Kidney capillary endothelial cell (primary cell): ENCODE measurements at regions not wholly inside any gene's neighbourhood (a gene's known extent, or its start where the extent isn't known, plus 50 kb on each side); places are given as distances from the start of the nearest gene placed in this dataset.
"Not testable (repeated sequence)": the region's sequence is repeated elsewhere in the genome, so short reads cannot be mapped to it uniquely, and the experiment has no call there.

Experiments used
- DNase-seq: peaks from one replicate; pipeline ENCODE4 v3.0.0-alpha.2; 2018; ENCODE audit warnings: low spot score

- no peak for DNase-seq
These were observed 211.4 kb upstream of the PKN2 start for GRCh38 chr1:88472714-88473113.

DNA sequence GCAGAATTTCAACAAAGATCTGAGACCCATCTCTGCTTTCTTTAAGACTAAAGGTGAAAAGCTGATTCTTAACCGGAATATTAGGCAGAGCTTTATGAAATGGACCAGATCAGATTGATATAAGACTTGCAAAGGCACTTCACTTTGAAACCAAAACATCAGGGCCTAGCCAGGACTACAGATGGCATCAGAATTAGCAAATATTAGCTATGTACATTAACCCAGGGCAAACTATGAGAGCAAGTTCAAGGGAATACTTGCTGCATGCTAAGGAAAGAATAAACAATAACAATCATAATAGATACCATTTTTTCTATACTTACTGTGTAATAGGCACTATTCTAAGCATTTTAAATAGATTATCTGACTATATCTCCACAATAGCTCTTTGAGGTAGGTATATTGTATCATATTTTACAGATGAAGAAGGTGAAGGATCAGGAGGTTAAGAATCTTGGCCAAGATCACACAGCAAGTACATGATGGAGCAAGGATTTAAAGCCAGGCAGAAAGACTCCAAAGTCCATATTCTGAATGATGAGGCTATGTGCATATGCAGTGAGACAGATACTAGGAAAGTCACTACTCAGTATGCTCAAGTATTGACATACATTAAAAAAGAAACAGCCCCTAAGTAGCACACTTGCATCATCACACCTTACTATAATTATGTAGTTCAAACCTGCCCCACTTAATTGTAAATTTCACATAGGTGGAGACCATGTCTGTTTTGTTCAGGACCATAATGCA, 209.3 kb upstream of the PKN2 start:
- DNase-seq = no peak

GRCh38 chr1:88484881-88485280, 199.2 kb upstream of the PKN2 start:
- no peak for DNase-seq

DNA sequence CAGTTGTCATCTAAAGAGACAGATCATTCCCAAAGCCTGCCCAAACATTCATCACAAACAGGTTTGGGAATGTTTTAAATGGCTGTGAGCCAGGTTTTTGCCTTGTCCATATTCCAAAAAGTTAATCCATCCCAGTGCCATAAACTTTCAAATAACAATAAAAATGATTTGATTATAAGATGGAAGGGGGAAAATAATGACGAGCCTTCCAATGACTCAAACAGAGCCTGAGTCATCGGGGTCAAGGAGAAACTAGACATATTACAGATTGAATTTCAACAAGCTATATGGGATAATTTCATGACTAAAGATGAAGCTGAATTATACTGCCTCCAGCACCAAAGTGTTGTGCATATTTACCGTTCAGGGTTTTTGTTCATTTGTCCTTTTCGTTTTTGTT, 195.8 kb upstream of the PKN2 start:
- DNase-seq = no peak

- no peak for DNase-seq
These were observed 193.4 kb upstream of the PKN2 start for GRCh38 chr1:88490676-88491075.

DNA sequence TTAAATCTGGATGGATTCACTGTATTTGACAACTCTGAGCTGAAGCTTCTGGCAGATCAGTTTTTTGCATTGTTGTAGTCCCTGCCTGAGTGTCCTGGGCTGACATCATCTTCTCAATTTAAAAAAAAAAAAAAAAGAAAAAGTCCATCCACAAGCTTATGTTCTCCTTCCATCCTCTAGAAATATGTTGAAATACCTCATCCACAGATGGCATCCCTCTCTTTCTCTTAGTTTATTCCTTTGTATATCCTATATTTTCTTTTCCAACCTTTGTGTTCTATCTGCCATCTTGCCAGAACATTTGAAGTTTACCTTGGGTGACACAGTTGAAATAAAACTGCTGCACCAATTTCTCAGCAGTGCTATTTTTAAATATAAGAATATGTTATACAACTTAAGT, 184.4 kb upstream of the PKN2 start:
- no peak for DNase-seq

DNA sequence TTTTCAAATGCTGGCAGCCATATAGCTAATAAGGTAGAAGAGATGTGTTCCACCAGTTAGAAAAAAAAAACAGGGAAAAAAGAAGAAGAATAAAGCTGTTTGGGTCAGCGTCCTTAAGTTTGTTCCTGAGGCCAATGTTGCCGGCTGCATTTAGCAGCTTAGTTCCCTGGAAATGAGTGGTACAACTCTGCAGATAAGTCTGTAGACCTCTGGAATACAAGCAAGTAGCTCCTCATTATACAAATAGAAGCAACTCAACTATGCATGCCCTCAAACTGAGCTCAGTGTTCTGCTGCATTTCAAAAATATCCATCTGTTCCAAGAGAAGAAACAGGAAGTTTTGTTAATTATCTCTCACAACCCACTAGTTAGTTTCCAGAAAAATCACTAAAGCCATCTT, 181.2 kb upstream of the PKN2 start:
- DNase-seq = no peak

DNA sequence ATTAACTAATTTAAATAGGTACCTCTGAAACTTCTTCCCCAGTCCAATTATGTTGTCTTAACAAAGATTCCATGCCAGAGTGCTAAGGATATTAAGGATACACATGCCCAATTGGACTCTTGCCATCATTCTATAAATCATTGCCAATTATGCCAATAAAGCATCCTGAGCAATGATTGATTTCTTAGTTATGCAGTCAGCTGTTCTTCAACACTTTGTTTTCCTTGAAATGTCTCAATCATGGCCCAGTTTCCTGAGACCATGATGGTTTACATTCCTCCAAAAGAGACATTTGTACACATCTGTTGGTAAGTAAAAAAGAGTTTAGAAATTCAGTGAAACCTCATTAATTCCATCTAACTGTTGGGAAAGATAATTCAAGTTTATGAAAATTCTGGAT, 180.4 kb upstream of the PKN2 start:
- no peak for DNase-seq

DNA sequence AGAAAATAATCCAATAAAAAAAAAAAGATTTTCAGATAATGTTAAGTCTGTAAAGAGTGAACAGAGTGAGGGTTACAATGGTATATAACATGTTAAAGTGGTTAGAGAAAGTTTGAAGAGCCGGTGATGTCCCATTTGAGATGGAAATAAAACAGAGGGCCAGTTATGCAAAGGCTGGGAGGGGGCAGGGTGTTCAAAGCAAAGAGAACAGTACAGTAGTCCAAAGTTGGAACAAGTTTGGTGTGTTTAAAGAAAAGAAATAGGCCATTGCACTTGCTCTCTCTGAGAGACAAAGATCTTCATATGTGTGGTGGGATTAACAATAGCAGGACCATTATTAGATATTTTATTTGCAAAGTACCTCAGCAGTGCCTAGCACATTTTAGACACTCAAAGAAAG, 179.5 kb upstream of the PKN2 start:
- no peak for DNase-seq

DNA sequence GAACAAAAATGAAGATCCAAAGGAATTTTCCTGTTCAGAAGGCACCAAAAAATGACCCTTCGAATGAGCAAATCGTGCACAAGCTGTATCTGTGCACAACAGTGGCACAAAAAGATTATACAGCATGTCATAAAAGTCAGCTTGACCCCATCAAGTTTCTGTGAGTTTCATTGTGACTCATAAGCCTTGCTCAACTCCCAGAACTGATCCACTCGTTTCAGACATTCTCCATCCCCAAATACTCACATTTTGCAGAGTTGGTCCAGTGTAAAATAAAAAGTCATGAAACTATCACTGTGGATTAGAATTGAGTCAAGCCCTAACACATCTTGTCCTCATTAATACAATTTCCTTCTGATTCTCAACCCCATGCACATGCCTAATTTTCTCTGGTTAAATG, 174.7 kb upstream of the PKN2 start:
- no peak for DNase-seq

GRCh38 chr1:88514544-88515060, 169.5 kb upstream of the PKN2 start:
- no peak for DNase-seq

DNA sequence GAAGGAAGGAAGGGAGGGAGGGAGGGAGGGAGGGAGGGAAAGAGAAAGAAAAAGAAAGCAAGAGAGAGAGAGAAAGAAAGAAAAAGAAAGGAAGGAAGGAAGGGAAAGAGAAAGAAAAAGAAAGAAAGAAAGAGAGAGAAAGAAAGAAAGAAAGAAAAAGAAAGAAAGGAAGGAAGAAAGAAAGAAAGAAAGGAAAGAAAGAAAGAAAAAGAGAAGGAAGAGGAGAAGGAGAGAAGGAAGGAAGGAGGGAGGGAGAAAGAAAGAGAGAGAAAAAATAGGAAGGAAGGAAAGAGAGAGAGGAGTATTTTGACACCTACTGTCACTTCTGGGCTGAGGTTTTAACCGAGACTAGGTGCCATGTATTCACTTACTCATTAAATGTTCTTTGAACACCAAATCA, 166.6 kb upstream of the PKN2 start:
- not testable (repeated sequence) for DNase-seq

DNA sequence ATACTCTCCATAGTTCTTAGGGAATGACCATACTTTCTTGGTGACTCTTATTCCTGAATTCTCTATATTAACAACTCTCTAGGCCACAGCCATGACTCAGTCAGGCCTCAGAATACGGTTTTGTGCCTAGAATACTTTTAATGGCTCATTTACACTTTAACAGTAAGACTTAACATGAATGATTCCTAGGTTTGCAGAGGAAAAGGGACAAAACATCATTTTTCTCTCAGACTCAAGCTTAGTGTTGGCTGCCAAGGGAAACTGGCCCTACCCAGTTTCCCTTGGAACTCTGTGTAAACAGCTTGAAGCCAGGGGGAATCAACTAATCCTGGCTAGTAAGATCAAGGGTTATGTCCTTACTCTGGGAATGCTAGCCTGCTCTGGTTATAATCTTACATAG, 164.9 kb upstream of the PKN2 start:
- no peak for DNase-seq

DNA sequence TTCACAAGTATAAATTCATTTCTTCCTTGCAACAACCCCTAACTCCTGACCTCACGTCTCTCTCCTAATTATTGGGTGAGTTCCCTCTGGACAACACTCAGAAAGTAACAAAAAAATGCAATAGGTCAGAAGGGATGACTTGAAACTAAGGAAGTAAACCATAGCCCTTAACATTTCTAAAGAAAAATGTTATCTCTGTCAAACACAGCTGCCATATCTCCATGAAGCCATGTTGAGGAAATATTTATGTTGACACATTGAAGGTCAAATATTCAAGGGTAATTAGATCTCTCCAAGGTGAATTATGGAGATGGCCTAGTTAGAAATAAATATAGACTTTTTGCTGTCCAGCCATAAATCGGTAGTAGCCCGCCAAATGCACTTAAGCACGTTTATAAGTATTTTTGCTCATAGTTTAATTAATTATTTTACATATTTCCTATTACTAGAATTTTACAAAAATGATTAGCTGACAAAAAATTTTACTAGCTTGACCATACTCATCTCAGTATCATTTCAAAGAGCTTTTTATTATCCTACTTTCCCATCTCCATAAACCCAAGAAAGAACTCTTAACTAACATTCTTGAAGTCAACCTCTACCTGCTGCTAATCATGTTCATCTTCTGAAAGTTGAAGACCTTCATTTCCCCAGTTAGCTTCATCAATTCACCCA, 160.1 kb upstream of the PKN2 start:
- DNase-seq = no peak

DNA sequence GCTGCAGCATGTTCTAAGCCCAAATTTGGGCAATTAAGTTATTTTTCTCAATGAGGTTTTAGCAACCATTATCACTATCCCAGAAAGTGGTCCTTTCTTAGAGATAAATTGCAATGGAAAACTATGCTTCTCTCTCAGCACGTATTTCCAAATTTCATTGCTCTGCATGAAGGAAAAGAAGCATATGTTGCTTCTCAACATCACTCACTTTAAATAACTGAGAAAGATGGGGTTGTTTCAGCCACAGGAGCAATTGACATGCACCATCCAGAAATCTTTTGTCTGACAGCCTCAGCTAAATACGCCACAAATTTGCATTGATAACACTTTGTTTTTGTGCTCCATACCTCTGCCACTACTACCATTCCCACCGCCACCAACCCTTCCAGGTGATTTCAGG, 157.6 kb upstream of the PKN2 start:
- DNase-seq = no peak

DNA sequence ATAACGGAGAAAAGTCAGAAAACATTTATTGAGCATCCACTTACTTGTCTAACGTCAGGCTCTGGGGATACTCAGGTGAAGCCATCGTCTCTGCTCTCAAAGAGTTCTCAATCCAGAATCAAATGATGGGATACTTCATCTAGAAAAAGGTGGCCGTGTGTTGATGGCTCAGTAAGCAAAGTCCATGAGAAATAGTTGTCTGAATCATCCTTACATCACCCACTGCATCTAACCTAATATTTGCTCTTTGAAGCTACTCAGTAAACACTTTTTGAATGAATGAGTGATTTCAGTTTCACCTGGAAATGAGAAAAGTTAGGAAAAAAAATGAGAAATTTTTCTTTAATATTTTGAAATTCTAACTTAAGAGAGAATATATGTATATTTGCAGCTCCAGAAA, 155.3 kb upstream of the PKN2 start:
- DNase-seq = no peak

- DNase-seq = no peak
These were observed 154.5 kb upstream of the PKN2 start for GRCh38 chr1:88529581-88529980.

GRCh38 chr1:88530246-88530645, 153.8 kb upstream of the PKN2 start:
- DNase-seq = no peak

DNA sequence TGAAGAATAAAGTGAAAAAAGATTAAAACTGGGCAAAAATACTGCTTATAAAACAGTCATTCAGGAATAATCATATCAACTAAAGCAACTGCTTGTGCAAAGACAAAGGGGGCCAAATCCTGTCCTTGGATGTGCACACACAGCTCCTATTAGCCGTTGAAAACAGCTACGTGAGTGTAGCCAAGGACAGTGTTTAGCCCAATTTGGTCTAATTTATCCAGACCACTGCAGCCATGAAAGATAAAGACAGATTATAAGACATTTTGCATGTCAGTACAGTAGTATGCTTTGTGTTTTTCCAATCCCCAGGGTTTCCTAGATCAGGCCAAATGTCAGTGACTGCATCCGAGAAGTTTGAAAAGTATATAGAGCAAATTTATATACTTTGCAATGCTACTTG, 146.3 kb upstream of the PKN2 start:
- no peak for DNase-seq

DNA sequence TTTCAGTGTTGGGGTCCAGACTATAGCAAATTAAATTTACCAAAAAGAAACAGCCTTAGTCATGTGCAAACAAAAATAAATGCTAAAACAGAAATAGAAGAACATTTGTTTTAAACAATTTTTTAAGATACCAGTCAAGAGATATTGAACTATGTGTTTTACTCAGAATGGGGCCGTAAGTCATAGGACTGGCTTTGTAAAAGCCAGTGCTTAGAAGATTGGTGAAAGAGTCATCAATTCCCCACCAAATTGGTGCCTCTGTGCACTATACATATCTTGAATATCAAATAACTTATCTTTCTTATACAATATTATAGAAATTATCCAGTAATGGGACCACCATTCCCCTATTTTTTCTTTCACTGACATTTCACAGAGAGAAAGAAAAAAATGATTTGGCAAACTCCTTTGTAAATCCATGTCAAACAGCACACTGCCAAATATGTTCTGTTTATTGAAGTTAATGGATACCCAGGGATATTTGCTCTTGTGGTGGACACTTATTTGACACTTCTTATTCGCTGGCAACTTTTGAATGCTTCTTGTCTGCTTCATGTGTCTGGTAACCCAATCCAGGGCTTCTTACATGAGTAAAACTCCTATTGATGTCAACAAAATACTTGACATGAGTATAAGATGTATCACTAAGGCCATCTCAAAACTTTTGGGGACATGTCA, 145.7 kb upstream of the PKN2 start:
- no peak for DNase-seq

- no peak for DNase-seq
These were observed 143.8 kb upstream of the PKN2 start for GRCh38 chr1:88540255-88540654.

DNA sequence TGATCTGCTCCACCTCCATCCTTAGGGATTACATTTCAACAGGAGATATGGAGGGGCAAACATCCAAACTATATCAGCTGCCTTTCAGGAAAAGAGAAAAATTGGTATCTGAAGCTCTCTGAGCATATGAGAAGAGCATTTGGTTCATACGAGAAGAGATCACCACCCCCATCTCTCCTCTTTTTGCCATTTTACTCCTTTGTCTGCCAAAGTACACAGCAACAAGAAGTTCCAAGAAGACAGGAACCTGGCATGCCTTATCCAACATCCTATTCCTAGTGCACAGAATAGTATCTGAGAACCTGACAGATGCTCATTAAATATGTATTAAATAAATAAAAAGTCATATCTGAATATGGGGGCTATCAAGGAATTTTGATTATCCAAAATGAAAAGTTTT, 142.5 kb upstream of the PKN2 start:
- DNase-seq = no peak

GRCh38 chr1:88544195-88544594, 139.9 kb upstream of the PKN2 start:
- DNase-seq = no peak
